Coronary artery (tissue), 2 donors: ENCODE measurements at regions not wholly inside any gene's neighbourhood (a gene's known extent, or its start where the extent isn't known, plus 50 kb on each side); places are given as distances from the start of the nearest gene placed in this dataset.

Experiments
- DNase-seq: peaks from one replicate; pipeline ENCODE4 v3.0.0-alpha.2; 2017; ENCODE audit warnings: low spot score
- H3K27ac ChIP-seq, 2 donors: fragments of 200-600 bp; sonication (generic); one replicate each; pipeline ENCODE4 v1.5.1; 2016 to 2019
- H3K4me3 ChIP-seq: fragments of 200-600 bp; sonication (generic); 2 replicates; pipeline ENCODE4 v1.5.1; 2016; ENCODE audit warnings: mild to moderate bottlenecking, moderate library complexity
- CTCF ChIP-seq: fragments of 200-600 bp; sonication (generic); IDR thresholded peaks from one replicate; pipeline ENCODE4 v1.5.1; 2019; ENCODE audit warnings: antibody characterized with exemption

- H3K27ac ChIP-seq, result peak overlapping the region in 1 of 2 donors; percentile 81
- no peak for TF ChIP-seq CTCF
- no peak for DNase-seq
- no peak overlapping the region for H3K4me3 ChIP-seq
Measured at GRCh38 chr3:124401843-124402242, 328.4 kb upstream of the UMPS start.

GRCh38 chr3:124402791-124403190 is 327.5 kb upstream of the UMPS start:
- Histone ChIP-seq H3K4me3 (no peak overlapping the region), H3K27ac (no peak overlapping the region)
- no peak for DNase-seq
- no peak for TF ChIP-seq CTCF

- no peak overlapping the region for H3K27ac ChIP-seq
- no peak overlapping the region for H3K4me3 ChIP-seq
- DNase-seq, result no peak
- TF ChIP-seq CTCF, result no peak
Measured at GRCh38 chr3:124404621-124405020, 325.6 kb upstream of the UMPS start.

GRCh38 chr3:124407260-124407659 is 323.0 kb upstream of the UMPS start:
- no peak for TF ChIP-seq CTCF
- no peak for DNase-seq
- Histone ChIP-seq H3K27ac (no peak overlapping the region), H3K4me3 (no peak overlapping the region)

GRCh38 chr3:124409650-124410275 is 320.5 kb upstream of the UMPS start:
- DNase-seq, result no peak
- H3K4me3 ChIP-seq, result no peak overlapping the region
- TF ChIP-seq CTCF, result no peak
- H3K27ac ChIP-seq, result peak overlapping the region; percentile 23 to 32

- Histone ChIP-seq H3K4me3 (no peak overlapping the region), H3K27ac (no peak overlapping the region)
- TF ChIP-seq CTCF, result no peak
- no peak for DNase-seq
Measured at GRCh38 chr3:124410471-124410870, 319.8 kb upstream of the UMPS start.

GRCh38 chr3:124411728-124412127 is 318.5 kb upstream of the UMPS start:
- Histone ChIP-seq H3K27ac (no peak overlapping the region), H3K4me3 (no peak overlapping the region)
- no peak for DNase-seq
- TF ChIP-seq CTCF, result no peak
